Nephron progenitor cell (in vitro differentiated cells): ENCODE measurements at regions not wholly inside any gene's neighbourhood (a gene's known extent, or its start where the extent isn't known, plus 50 kb on each side); places are given as distances from the start of the nearest gene placed in this dataset.

Experiments used
- DNase-seq: peaks from one replicate; pipeline ENCODE4 v3.0.0; 2021
- H3K27ac Mint-ChIP-seq: 2 replicates; pipeline ENCODE4 v1.8.0; 2021; ENCODE audit warnings: mild to moderate bottlenecking, moderate library complexity, mixed read lengths
- H3K27me3 Mint-ChIP-seq: 2 replicates; pipeline ENCODE4 v1.8.0; 2021; ENCODE audit warnings: mild to moderate bottlenecking, low read depth, mixed read lengths; ENCODE audit not compliant: poor library complexity
- H3K36me3 Mint-ChIP-seq: 2 replicates; pipeline ENCODE4 v1.8.0; 2021; ENCODE audit warnings: low read depth, mixed read lengths
- H3K4me1 Mint-ChIP-seq: 2 replicates; pipeline ENCODE4 v1.8.0; 2021; ENCODE audit warnings: mixed read lengths
- H3K4me3 Mint-ChIP-seq: 2 replicates; pipeline ENCODE4 v1.8.0; 2021; ENCODE audit warnings: mild to moderate bottlenecking, moderate library complexity, mixed read lengths
- H3K9me3 Mint-ChIP-seq: 2 replicates; pipeline ENCODE4 v1.8.0; 2021; ENCODE audit warnings: mild to moderate bottlenecking, moderate library complexity, mixed read lengths
- TF ChIP-seq, protein P1 (sequence below): fragments of 200-600 bp; sonication (generic); IDR thresholded peaks from 2 replicates; pipeline ENCODE4 v1.5.0; 2021; ENCODE audit warnings: antibody characterized with exemption

DNA sequence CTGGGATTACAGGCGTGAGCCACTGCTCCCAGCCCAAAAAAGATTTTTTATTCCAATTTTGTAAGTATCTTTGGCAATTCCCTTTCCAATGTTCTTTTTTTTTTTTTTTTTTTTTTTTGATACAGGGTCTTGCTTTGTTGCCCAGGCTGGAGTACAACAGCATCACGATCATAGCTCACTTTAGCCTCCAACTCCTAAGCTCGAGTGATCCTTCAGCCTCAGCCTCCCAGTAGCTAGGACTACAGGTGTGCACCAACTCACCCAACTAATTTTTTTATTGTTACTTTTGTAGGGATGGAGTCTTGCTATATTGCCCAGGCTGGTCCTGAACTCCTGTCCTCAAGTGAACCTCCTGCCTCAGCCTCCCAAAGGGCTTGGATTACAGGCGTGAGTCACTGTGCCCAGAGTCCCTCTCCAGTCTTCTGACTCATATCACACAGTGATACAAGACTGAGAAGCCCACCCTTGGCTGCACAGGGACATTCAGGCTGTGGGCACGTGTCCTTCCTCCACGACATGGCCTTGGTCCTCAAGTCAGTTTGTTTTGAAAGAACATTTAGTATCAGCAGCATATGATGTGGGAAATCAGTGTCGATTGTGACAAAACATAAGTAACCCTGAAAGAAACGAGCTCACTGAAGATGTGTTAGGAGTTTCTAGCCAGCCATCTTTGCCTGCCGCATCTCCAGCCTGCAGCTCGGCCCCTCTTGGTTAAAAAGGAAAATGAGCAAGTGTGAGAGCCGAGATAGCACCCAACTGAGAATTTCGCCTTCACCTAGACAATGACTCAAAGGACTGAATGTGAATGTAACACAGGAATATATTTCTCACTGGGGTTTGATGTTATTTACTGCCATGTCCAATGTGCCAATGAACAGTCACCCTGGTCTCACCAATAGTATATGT, 175.5 kb downstream of the MN1 start:
- Mint-ChIP-seq H3K36me3 (peaks cover 5% of the 10 kb centered on the region), H3K4me1 (peaks cover under 1% of the 10 kb centered on the region), H3K4me3 (no peak overlapping the region), H3K27ac (no peak overlapping the region), H3K9me3 (peaks cover 19% of the 10 kb centered on the region), H3K27me3 (peaks cover 28% of the 10 kb centered on the region)
- DNase-seq = no peak
- TF ChIP-seq, protein P1, sequence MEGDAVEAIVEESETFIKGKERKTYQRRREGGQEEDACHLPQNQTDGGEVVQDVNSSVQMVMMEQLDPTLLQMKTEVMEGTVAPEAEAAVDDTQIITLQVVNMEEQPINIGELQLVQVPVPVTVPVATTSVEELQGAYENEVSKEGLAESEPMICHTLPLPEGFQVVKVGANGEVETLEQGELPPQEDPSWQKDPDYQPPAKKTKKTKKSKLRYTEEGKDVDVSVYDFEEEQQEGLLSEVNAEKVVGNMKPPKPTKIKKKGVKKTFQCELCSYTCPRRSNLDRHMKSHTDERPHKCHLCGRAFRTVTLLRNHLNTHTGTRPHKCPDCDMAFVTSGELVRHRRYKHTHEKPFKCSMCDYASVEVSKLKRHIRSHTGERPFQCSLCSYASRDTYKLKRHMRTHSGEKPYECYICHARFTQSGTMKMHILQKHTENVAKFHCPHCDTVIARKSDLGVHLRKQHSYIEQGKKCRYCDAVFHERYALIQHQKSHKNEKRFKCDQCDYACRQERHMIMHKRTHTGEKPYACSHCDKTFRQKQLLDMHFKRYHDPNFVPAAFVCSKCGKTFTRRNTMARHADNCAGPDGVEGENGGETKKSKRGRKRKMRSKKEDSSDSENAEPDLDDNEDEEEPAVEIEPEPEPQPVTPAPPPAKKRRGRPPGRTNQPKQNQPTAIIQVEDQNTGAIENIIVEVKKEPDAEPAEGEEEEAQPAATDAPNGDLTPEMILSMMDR = no peak

DNA sequence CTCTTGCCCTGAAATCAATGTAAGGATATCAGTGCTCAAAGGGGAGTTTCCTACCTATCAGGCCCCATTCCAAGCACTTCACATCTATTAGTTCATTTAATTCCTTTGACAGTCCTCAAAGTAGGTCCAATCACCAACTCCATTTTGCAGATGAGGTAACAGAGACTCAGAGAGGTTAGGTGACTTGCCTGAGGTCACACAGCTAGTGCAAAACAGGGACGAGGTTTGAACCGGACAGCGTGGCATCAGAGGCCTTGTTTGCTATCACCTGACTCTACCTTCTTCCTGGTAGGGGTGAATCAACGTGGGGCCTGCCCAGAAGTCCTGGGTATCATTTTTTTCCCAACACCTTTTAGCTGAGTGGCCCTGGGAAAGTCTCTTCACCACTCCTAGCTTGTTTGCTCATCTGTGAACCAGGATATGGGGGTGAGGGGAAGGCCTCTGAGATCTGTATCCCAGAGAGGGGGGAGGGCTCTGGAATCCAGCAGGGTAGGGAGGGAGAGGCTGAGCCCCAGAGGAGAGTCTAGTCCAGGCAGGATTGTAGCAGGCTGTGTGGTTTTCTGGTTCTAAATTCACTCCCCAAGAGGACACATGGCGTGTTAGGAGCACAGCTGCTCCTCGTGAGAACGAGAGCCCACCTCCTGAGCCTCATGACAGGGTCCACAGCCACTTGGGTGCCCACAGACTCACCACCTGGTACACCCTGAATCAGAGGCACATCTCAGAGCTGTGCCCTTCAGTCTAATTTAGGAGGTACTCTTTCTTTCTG, 174.7 kb downstream of the MN1 start:
- Mint-ChIP-seq H3K36me3 (peaks cover 5% of the 10 kb centered on the region), H3K27ac (no peak overlapping the region), H3K4me1 (peaks cover 8% of the 10 kb centered on the region), H3K4me3 (no peak overlapping the region), H3K9me3 (peaks cover 19% of the 10 kb centered on the region), H3K27me3 (peaks cover 26% of the 10 kb centered on the region)
- TF ChIP-seq, protein P1 = no peak
- DNase-seq = no peak

DNA sequence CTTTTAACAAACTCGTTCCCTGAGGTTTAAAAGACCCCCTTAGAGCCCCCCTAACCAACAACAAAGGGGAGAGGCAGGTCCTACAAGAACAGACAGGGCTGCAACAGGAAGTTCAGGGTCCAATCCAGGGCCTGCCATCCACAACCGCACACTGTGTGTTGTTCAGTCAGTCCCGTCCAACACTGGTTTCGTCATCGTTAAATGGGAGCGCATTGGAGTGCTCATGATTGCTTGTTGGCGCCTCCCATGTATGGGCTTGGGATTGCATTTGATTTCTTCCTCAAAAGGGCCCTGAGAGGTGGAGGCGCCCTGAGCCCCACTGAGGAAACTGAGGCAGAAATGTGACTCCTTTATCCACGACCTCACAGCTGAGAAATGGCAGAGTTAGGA, 174.1 kb downstream of the MN1 start:
- TF ChIP-seq, protein P1 = no peak
- H3K27ac Mint-ChIP-seq = no peak overlapping the region
- peaks cover 5% of the 10 kb centered on the region for H3K36me3 Mint-ChIP-seq
- H3K9me3 Mint-ChIP-seq = peaks cover 19% of the 10 kb centered on the region
- H3K27me3 Mint-ChIP-seq = peaks cover 26% of the 10 kb centered on the region
- H3K4me3 Mint-ChIP-seq = no peak overlapping the region
- no peak for DNase-seq
- peaks cover 13% of the 10 kb centered on the region for H3K4me1 Mint-ChIP-seq

GRCh38 chr22:27627901-27628300, 173.7 kb downstream of the MN1 start:
- H3K27ac Mint-ChIP-seq = no peak overlapping the region
- H3K27me3 Mint-ChIP-seq = peaks cover 26% of the 10 kb centered on the region
- peaks cover 17% of the 10 kb centered on the region for H3K4me1 Mint-ChIP-seq
- peaks cover 19% of the 10 kb centered on the region for H3K9me3 Mint-ChIP-seq
- TF ChIP-seq, protein P1 = no peak
- DNase-seq = no peak
- H3K36me3 Mint-ChIP-seq = peaks cover 5% of the 10 kb centered on the region
- H3K4me3 Mint-ChIP-seq = no peak overlapping the region

DNA sequence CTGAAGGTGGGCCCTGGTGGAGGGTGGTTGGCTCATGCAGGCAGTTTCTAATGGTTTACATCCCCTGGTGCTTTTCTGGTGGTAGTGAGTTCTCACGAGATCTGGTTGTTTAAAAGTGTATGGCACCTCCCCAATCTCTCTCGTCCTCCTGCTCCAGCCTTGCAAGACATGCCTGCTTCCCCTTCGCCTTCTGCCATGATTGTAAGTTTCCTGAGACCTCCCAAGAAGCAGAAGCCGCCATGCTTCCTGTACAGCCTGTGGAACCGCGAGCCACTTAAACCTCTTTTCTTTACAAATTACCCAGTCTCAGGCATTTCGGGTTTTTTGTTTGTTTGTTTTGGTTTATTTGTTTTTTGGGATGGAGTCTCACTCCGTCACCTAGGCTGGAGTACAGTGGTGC, 173.2 kb downstream of the MN1 start:
- peaks cover 5% of the 10 kb centered on the region for H3K36me3 Mint-ChIP-seq
- H3K27ac Mint-ChIP-seq = no peak overlapping the region
- peaks cover 22% of the 10 kb centered on the region for H3K4me1 Mint-ChIP-seq
- no peak for DNase-seq
- peaks cover 27% of the 10 kb centered on the region for H3K27me3 Mint-ChIP-seq
- TF ChIP-seq, protein P1 = no peak
- H3K9me3 Mint-ChIP-seq = peaks cover 19% of the 10 kb centered on the region
- H3K4me3 Mint-ChIP-seq = no peak overlapping the region
